Embryonic facial prominence (tissue), 1 donor: ENCODE measurements at regions not wholly inside any gene's neighbourhood (a gene's known extent, or its start where the extent isn't known, plus 50 kb on each side); places are given as distances from the start of the nearest gene placed in this dataset.

Experiments
- DNase-seq: peaks from one replicate; pipeline ENCODE4 v3.0.0-alpha.2; 2016; ENCODE audit errors: extremely low spot score

GRCh38 chr2:37425408-37425807 is 81.0 kb downstream of the QPCT start:
- DNase-seq = no peak

- DNase-seq = no peak
These were observed 82.8 kb downstream of the QPCT start for GRCh38 chr2:37427241-37427640.

- no peak for DNase-seq
These were observed 91.9 kb downstream of the QPCT start for GRCh38 chr2:37436323-37436722.

GRCh38 chr2:37439131-37439642 is 94.8 kb downstream of the QPCT start:
- DNase-seq = no peak

GRCh38 chr2:37441055-37441454 is 96.6 kb downstream of the QPCT start:
- no peak for DNase-seq

- no peak for DNase-seq
These were observed 98.7 kb downstream of the QPCT start for GRCh38 chr2:37443082-37443481.

GRCh38 chr2:37447446-37447845 is 103.0 kb downstream of the QPCT start:
- no peak for DNase-seq

GRCh38 chr2:37448342-37449120 is 104.1 kb downstream of the QPCT start:
- no peak for DNase-seq

- DNase-seq = no peak
These were observed 105.4 kb downstream of the QPCT start for GRCh38 chr2:37449761-37450296.

GRCh38 chr2:37453027-37453426 is 108.6 kb downstream of the QPCT start:
- DNase-seq = no peak

- no peak for DNase-seq
These were observed 110.7 kb downstream of the QPCT start for GRCh38 chr2:37454851-37455762.

- no peak for DNase-seq
These were observed 112.0 kb downstream of the QPCT start for GRCh38 chr2:37456479-37456878.

- DNase-seq = no peak
These were observed 113.0 kb downstream of the QPCT start for GRCh38 chr2:37457401-37457901.

- DNase-seq = no peak
These were observed 113.7 kb downstream of the QPCT start for GRCh38 chr2:37458133-37458532.

- no peak for DNase-seq
These were observed 114.9 kb downstream of the QPCT start for GRCh38 chr2:37459095-37459981.

- no peak for DNase-seq
These were observed 116.4 kb downstream of the QPCT start for GRCh38 chr2:37460896-37461229.

- DNase-seq = no peak
These were observed 119.6 kb downstream of the QPCT start for GRCh38 chr2:37464067-37464466.

GRCh38 chr2:37466533-37467222 is 122.2 kb downstream of the QPCT start:
- no peak for DNase-seq

- no peak for DNase-seq
These were observed 123.7 kb downstream of the QPCT start for GRCh38 chr2:37468170-37468569.

- no peak for DNase-seq
These were observed 124.7 kb downstream of the QPCT start for GRCh38 chr2:37469126-37469525.

GRCh38 chr2:37471104-37471503 is 126.7 kb downstream of the QPCT start:
- no peak for DNase-seq
